ENCODE measurements at regions not wholly inside any gene's neighbourhood (a gene's known extent, or its start where the extent isn't known, plus 50 kb on each side); places are given as distances from the start of the nearest gene placed in this dataset.

GRCh38 chr18:57907550-57907949 lies 104.4 kb upstream of the ATP8B1 start:
- H3K9ac ChIP-seq (ENCODE audit: extremely low read depth, insufficient read length, low read length): no peak overlapping the region
- no peaks in the 10 kb centered on the region for H3K79me1 ChIP-seq (ENCODE audit: insufficient read depth, low read depth, low read length, poor library complexity, severe bottlenecking)
- Mint-ChIP-seq H3K27ac (no peak overlapping the region), H3K4me3 (no peak overlapping the region; a peak in 1 of 5 replicates), H3K27me3 (ENCODE audit: low read depth) (no peaks in the 10 kb centered on the region; the same call in 1 of the 2 replicates), H3K9me3 (no peaks in the 10 kb centered on the region), H3K36me3 (ENCODE audit: insufficient read depth in 1 of 3, low read depth in 3 of 3) (no peaks in the 10 kb centered on the region; a peak in 1 of 7 replicates), H3K4me1 (peaks cover 13 to 15% of the 10 kb centered on the region in 2 experiments)
- H2BK20ac ChIP-seq (ENCODE audit: low read depth, low read length, poor library complexity, severe bottlenecking): no peak overlapping the region
- no peak overlapping the region for H4K91ac ChIP-seq (ENCODE audit: insufficient read length, low read depth, low read length)
- no peak overlapping the region for H3K56ac ChIP-seq (ENCODE audit: insufficient read length, low read depth, low read length)
- TF ChIP-seq CTCF (conservative IDR thresholded peaks at IDR 0.05): no peak
- no peak overlapping the region for H3T11ph ChIP-seq (ENCODE audit: low read length)
- no peak overlapping the region for H3K18ac ChIP-seq (ENCODE audit: insufficient read length, low read depth, low read length)
- no peak overlapping the region for H4K5ac ChIP-seq (ENCODE audit: insufficient read length, low read depth, low read length)
- no peaks in the 10 kb centered on the region for H3K27me3 ChIP-seq (ENCODE audit: insufficient read depth, low read length)
- H2BK12ac ChIP-seq (ENCODE audit: insufficient read length, low read depth, low read length): no peak overlapping the region
- H3K79me2 ChIP-seq (ENCODE audit: insufficient read depth, low read length): no peaks in the 10 kb centered on the region
- no peak overlapping the region for H2AFZ ChIP-seq (ENCODE audit: low read length)
- no peak overlapping the region for H2BK120ac ChIP-seq (ENCODE audit: low read depth, low read length, poor library complexity, severe bottlenecking)
- no peak for DNase-seq
- H3K14ac ChIP-seq (ENCODE audit: insufficient read depth, low read length): no peak overlapping the region
- WGBS (ENCODE audit: extremely low coverage, insufficient read length, low lambda C conversion rate): no CpG with 5 or more reads among the region's 4 CpGs
- no peak overlapping the region for H3K4me2 ChIP-seq (ENCODE audit: insufficient read depth, insufficient read length, low read length)
- H3K23me2 ChIP-seq (ENCODE audit: insufficient read length, low read depth, low read length, poor library complexity, severe bottlenecking): no peaks in the 10 kb centered on the region
- H2AK5ac ChIP-seq (ENCODE audit: insufficient read length, low read length): no peak overlapping the region
- no peaks in the 10 kb centered on the region for H4K20me1 ChIP-seq (ENCODE audit: control insufficient read depth, insufficient read depth, insufficient read length)
- no peak overlapping the region for H3K23ac ChIP-seq (ENCODE audit: insufficient read length, low read depth, low read length)
- no peak overlapping the region for H4K8ac ChIP-seq (replicated peaks; ENCODE audit: insufficient read length, low read depth, low read length)
- no peaks in the 10 kb centered on the region; the same call in 1 of the 2 replicates for H3K4me1 ChIP-seq (ENCODE audit: insufficient read depth, low read length)
- H3K4ac ChIP-seq (ENCODE audit: low read depth, low read length): no peak overlapping the region
- no peak overlapping the region for H2BK15ac ChIP-seq (ENCODE audit: low read depth, low read length)
- no peak overlapping the region for H3K27ac ChIP-seq (ENCODE audit: insufficient read length, low read depth, low read length)
- no peak overlapping the region for H2BK5ac ChIP-seq (ENCODE audit: insufficient read length, low read length)
- no peaks in the 10 kb centered on the region for H3K9me3 ChIP-seq (ENCODE audit: control insufficient read depth, low read depth, low read length)

Measured in H9 (cell line).